Upper lobe of right lung (tissue), 1 donor: ENCODE measurements at regions not wholly inside any gene's neighbourhood (a gene's known extent, or its start where the extent isn't known, plus 50 kb on each side); places are given as distances from the start of the nearest gene placed in this dataset.

Experiments
- ATAC-seq: fragments of 200-7000 bp; cut with Tn5 transposase; one replicate; pipeline ENCODE4 v1.9.1; 2020; ENCODE audit warnings: mild to moderate bottlenecking, moderate library complexity
- DNase-seq: peaks from one replicate; pipeline ENCODE4 v3.0.0-alpha.2; 2020
- H3K27ac ChIP-seq: fragments of 200-600 bp; one replicate; pipeline ENCODE4 v1.8.0; 2022
- H3K27me3 ChIP-seq: fragments of 200-600 bp; one replicate; pipeline ENCODE4 v1.8.0; 2022; ENCODE audit warnings: mild to moderate bottlenecking
- H3K36me3 ChIP-seq: fragments of 200-600 bp; one replicate; pipeline ENCODE4 v1.8.0; 2022
- H3K4me1 ChIP-seq: fragments of 200-600 bp; one replicate; pipeline ENCODE4 v1.8.0; 2022
- H3K4me3 ChIP-seq: fragments of 200-600 bp; one replicate; pipeline ENCODE4 v1.8.0; 2022; ENCODE audit warnings: mild to moderate bottlenecking
- H3K9me3 ChIP-seq: fragments of 200-600 bp; one replicate; pipeline ENCODE4 v1.8.0; 2022
- intact Hi-C: fragments of 100-400 bp; cut with DNase I; formaldehyde crosslinking; loops from one replicate; pipeline ENCODE4 v1.11.0; 2022
- TF ChIP-seq, protein P1 (sequence below): fragments of 200-600 bp; IDR thresholded peaks from one replicate; pipeline ENCODE4 v1.8.0; 2022; ENCODE audit warnings: antibody characterized with exemption
- donor health status: DM: no; HTN: yes; CAD: no; lungs with severe emphysema.

DNA sequence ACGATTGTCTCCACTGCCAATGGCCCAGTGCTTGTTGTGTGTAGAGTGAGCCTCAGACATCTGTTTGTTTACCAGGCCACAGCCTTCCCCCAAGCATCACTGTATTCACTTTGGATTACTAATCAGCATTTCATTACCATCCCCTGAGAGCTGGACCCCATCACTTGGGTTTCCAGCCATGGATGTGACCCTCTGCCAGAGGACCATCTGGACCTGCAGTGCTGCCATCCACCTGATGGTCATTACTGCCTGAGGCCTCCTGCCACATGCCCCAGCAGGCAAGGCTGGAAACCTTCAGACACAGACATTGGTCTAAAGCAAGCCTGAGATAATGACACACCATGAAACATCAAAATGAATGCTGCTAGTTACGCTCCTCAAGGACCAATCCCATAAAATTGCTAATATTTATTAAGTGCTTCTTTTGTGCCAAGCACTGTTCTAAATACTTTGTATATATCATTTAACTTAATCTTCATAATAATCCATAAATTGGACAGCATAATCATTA, 2096.3 kb upstream of the CELF4 start:
- Histone ChIP-seq H3K4me3 (no peak overlapping the region), H3K27ac (no peak overlapping the region), H3K9me3 (no peaks in the 10 kb centered on the region), H3K36me3 (no peaks in the 10 kb centered on the region), H3K4me1 (no peaks in the 10 kb centered on the region), H3K27me3 (no peaks in the 10 kb centered on the region)
- DNase-seq, result no peak
- TF ChIP-seq, protein P1, sequence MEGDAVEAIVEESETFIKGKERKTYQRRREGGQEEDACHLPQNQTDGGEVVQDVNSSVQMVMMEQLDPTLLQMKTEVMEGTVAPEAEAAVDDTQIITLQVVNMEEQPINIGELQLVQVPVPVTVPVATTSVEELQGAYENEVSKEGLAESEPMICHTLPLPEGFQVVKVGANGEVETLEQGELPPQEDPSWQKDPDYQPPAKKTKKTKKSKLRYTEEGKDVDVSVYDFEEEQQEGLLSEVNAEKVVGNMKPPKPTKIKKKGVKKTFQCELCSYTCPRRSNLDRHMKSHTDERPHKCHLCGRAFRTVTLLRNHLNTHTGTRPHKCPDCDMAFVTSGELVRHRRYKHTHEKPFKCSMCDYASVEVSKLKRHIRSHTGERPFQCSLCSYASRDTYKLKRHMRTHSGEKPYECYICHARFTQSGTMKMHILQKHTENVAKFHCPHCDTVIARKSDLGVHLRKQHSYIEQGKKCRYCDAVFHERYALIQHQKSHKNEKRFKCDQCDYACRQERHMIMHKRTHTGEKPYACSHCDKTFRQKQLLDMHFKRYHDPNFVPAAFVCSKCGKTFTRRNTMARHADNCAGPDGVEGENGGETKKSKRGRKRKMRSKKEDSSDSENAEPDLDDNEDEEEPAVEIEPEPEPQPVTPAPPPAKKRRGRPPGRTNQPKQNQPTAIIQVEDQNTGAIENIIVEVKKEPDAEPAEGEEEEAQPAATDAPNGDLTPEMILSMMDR, result no peak
- intact Hi-C loops, result no loop called here
- ATAC-seq, result no peak

DNA sequence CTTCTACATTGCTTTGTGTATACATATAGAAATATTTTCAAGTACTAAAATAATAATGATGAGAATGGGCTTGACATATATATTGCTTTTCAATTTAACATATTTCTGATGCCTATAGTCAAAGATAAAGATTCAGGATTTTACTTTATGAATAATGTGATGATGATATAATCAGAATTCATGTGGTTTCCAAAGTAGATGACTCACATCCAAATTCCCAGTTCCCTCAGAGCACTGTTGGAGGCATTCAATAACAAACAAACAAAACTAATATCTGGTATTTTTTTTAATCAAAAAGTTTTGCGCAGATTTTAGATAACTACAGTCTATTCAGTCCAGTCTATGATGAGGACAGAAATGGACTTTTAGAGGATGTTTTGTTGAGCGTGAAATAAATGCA, 2094.5 kb upstream of the CELF4 start:
- Histone ChIP-seq H3K4me1 (no peaks in the 10 kb centered on the region), H3K9me3 (no peaks in the 10 kb centered on the region), H3K27ac (no peak overlapping the region), H3K36me3 (no peaks in the 10 kb centered on the region), H3K27me3 (no peaks in the 10 kb centered on the region), H3K4me3 (no peak overlapping the region)
- TF ChIP-seq, protein P1, result no peak
- ATAC-seq (no peak), DNase-seq (no peak)
- intact Hi-C loops, result no loop called here

DNA sequence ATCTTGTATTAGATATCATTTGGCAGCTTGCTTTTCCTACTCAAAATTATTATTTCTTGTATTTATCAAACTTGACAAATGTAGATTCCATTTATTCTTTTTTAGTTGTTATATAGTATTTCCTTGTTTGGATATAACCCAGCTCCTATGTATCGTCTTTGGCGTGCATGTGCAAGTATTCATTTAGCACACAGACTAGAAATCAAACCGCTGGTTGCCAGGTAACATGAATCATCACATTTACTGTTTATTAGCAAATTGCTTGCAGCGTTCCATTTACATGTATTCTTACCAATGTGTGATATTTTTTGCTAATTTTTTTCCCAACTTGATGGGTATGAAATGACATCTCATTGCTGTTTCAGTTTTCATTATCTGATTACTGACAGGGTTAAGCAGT, 2089.7 kb upstream of the CELF4 start:
- intact Hi-C loops, result no loop called here
- H3K36me3 ChIP-seq, result no peaks in the 10 kb centered on the region
- H3K4me1 ChIP-seq, result no peaks in the 10 kb centered on the region
- no peak for ATAC-seq
- H3K27ac ChIP-seq, result no peak overlapping the region
- DNase-seq, result no peak
- no peak overlapping the region for H3K4me3 ChIP-seq
- no peaks in the 10 kb centered on the region for H3K27me3 ChIP-seq
- no peaks in the 10 kb centered on the region for H3K9me3 ChIP-seq
- TF ChIP-seq, protein P1, result no peak

DNA sequence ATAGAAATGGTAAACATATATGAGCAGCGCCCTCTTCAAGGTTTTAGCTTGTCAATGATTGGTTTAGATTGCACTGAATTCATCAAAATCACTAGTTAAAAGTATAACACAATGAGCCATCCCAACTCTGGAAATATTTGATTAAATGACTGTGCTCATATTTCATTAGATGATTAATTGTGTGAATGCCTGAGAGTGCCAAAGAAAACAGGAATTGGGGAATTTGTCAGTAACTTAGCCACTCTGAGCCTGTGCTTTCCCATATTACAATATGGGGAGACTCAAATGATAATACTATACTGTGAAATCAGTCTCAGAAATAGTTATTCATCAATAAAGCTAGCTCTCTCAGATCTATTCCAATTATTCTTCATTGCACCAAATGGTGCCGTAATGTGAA, 2087.6 kb upstream of the CELF4 start:
- no peaks in the 10 kb centered on the region for H3K9me3 ChIP-seq
- H3K27me3 ChIP-seq, result no peaks in the 10 kb centered on the region
- DNase-seq, result no peak
- no peak overlapping the region for H3K27ac ChIP-seq
- no peak for ATAC-seq
- no peaks in the 10 kb centered on the region for H3K4me1 ChIP-seq
- TF ChIP-seq, protein P1, result no peak
- no peak overlapping the region for H3K4me3 ChIP-seq
- no peaks in the 10 kb centered on the region for H3K36me3 ChIP-seq
- intact Hi-C loops, result no loop called here

DNA sequence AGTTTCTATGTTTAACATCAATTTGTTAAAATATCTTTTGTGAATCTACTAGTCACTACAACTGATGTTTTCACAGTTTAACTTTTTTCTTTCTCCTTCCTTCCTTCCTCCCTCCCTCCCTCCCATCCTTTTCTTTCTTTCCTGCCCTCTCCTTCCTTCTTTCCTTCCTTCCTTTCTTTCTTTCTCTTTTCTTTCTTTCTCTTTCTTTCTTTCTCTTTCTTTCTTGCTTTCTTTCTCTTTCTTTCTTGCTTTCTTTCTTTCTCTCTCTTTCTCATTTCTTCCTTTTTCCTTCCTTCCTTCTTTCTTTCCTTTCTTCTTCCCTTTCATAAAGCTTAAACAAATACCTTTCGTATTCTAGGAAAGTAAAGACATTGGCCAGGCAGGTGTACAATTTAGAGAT, 2083.0 kb upstream of the CELF4 start:
- Histone ChIP-seq H3K27ac (no peak overlapping the region), H3K36me3 (no peaks in the 10 kb centered on the region), H3K4me3 (no peak overlapping the region), H3K4me1 (no peaks in the 10 kb centered on the region), H3K27me3 (no peaks in the 10 kb centered on the region), H3K9me3 (no peaks in the 10 kb centered on the region)
- DNase-seq (no peak), ATAC-seq (no peak)
- intact Hi-C loops, result no loop called here
- TF ChIP-seq, protein P1, result no peak
